Endothelial cell of umbilical vein (primary cell): ENCODE measurements at regions not wholly inside any gene's neighbourhood (a gene's known extent, or its start where the extent isn't known, plus 50 kb on each side); places are given as distances from the start of the nearest gene placed in this dataset.

Experiments
- BruUV-seq: library from RNA; stranded (reverse); fragments of 400-500 nt; replicated peaks from 2 replicates; lab custom pipeline; 2021; lab: Mats Ljungman, UMichigan
- CTCF ChIA-PET: fragments of 300-600, 350-600 bp; sonication (Branson Sonifier 250); formaldehyde crosslinking; loops from one replicate; lab custom pipeline; 2021; ENCODE audit warnings: antibody characterized with exemption, inconsistent platforms; lab: Charles Lee
- POLR2A ChIA-PET: fragments of 300-600, 350-600 bp; sonication (Branson Sonifier 250); formaldehyde crosslinking; loops from one replicate; lab custom pipeline; 2021; ENCODE audit warnings: antibody characterized with exemption, inconsistent platforms; lab: Charles Lee
- DNase-seq: peaks from one replicate; pipeline ENCODE4 v3.0.0-alpha.2; 2011; ENCODE audit warnings: low read depth, low spot score
- FAIRE-seq: peaks from 2 replicates; lab custom pipeline; 2011; peaks lifted over from hg19 to GRCh38; lab: Jason Lieb, UNC
- H2AFZ ChIP-seq: 2 replicates; pipeline ENCODE4 v1.6.0; 2012; ENCODE audit warnings: low read depth, low read length, control low read depth, inconsistent platforms
- H3K27ac ChIP-seq: 2 replicates; pipeline ENCODE4 v1.5.1; 2011; ENCODE audit warnings: low read depth, mild to moderate bottlenecking, control low read depth, low read length, moderate library complexity; ENCODE audit not compliant: insufficient read depth
- H3K27me3 ChIP-seq, 2 experiments: 2 replicates each; pipeline versions ENCODE4 v1.6.0 to v1.6.1; 2011; ENCODE audit warnings: low read length in 2 of 2, mixed read lengths in 1 of 2; ENCODE audit not compliant: control insufficient read depth in 2 of 2, insufficient read depth in 2 of 2
- H3K36me3 ChIP-seq, 2 experiments: 2 replicates in 1 of 2; 3 replicates in 1 of 2; pipeline ENCODE4 v1.5.1; 2011; ENCODE audit warnings: low read length in 2 of 2, mild to moderate bottlenecking in 1 of 2, moderate library complexity in 1 of 2; ENCODE audit not compliant: control insufficient read depth in 2 of 2, insufficient read depth in 2 of 2; ENCODE audit errors: extremely low read depth in 1 of 2
- H3K4me1 ChIP-seq: 3 replicates; pipeline ENCODE4 v1.5.1; 2011; ENCODE audit warnings: mild to moderate bottlenecking, low read length; ENCODE audit not compliant: control insufficient read depth, insufficient read depth; ENCODE audit errors: extremely low read depth
- H3K4me2 ChIP-seq: 2 replicates; pipeline ENCODE4 v1.6.1; 2011; ENCODE audit warnings: low read length, control low read depth, mixed read lengths; ENCODE audit not compliant: insufficient read depth
- H3K4me3 ChIP-seq, 3 experiments: fragments of 200-600 bp in 1 of 3; sonication (generic), shearing (Covaris generic) in 1 of 3; replicated peaks in 1 of 3; 2 replicates each; pipeline ENCODE4 v1.5.1; 2011 to 2016; ENCODE audit warnings: control low read depth in 3 of 3, low read length in 3 of 3, mild to moderate bottlenecking in 2 of 3, inconsistent platforms in 1 of 3, low read depth in 1 of 3, moderate library complexity in 1 of 3; ENCODE audit not compliant: insufficient read depth in 1 of 3
- H3K79me2 ChIP-seq: 2 replicates; pipeline ENCODE4 v1.6.0; 2012; ENCODE audit warnings: low read length, inconsistent platforms; ENCODE audit not compliant: control insufficient read depth, insufficient read depth
- H3K9ac ChIP-seq: replicated peaks from 2 replicates; pipeline ENCODE3; 2011; ENCODE audit warnings: low read length, control low read depth; ENCODE audit not compliant: insufficient read depth; ENCODE audit errors: extremely low read depth
- H3K9me1 ChIP-seq: replicated peaks from 3 replicates; pipeline ENCODE4 v1.6.0; 2011; ENCODE audit warnings: mild to moderate bottlenecking, low read length; ENCODE audit not compliant: control insufficient read depth, insufficient read depth; ENCODE audit errors: extremely low read depth
- H3K9me3 ChIP-seq: replicated peaks from 2 replicates; pipeline ENCODE4 v1.5.1; 2012; ENCODE audit warnings: low read length, inconsistent platforms; ENCODE audit not compliant: control insufficient read depth, insufficient read depth
- H4K20me1 ChIP-seq: replicated peaks from 2 replicates; pipeline ENCODE3; 2011; ENCODE audit warnings: mild to moderate bottlenecking, low read length; ENCODE audit not compliant: control insufficient read depth, insufficient read depth; ENCODE audit errors: extremely low read depth
- CTCF ChIP-seq, 2 donors: IDR thresholded peaks; 1 replicate in 1 of 2; 2 replicates in 1 of 2; pipeline ENCODE4 v1.5.1; 2011; ENCODE audit warnings: low read length in 2 of 2, mild to moderate bottlenecking in 2 of 2, moderate library complexity in 2 of 2, control low read depth in 1 of 2, inconsistent platforms in 1 of 2, low read depth in 1 of 2; ENCODE audit not compliant: insufficient read depth in 1 of 2; ENCODE audit errors: extremely low read depth in 1 of 2
- EZH2 ChIP-seq: IDR thresholded peaks from 2 replicates; pipeline ENCODE4 v1.6.1; 2012; ENCODE audit warnings: borderline replicate concordance, low read depth, mild to moderate bottlenecking, moderate library complexity, low read length, inconsistent platforms; ENCODE audit not compliant: severe bottlenecking
- FOS ChIP-seq: IDR thresholded peaks from 2 replicates; pipeline ENCODE4 v1.6.1; 2011; ENCODE audit warnings: mild to moderate bottlenecking, low read length, moderate library complexity, borderline replicate concordance; ENCODE audit not compliant: insufficient read depth
- GATA2 ChIP-seq: IDR thresholded peaks from 2 replicates; pipeline ENCODE4 v1.7.0; 2011; ENCODE audit warnings: low read depth, mild to moderate bottlenecking, moderate library complexity, mixed read lengths, low read length; ENCODE audit not compliant: insufficient read length, insufficient read depth
- JUN ChIP-seq: IDR thresholded peaks from 2 replicates; pipeline ENCODE4 v1.6.1; 2011; ENCODE audit warnings: borderline replicate concordance, low read depth; ENCODE audit not compliant: insufficient read length, insufficient read depth
- MAX ChIP-seq: IDR thresholded peaks from 2 replicates; pipeline ENCODE4 v1.6.1; 2011; ENCODE audit not compliant: insufficient read depth, insufficient read length
- MYC ChIP-seq: IDR thresholded peaks from one replicate; pipeline ENCODE4 v1.6.1; 2011; ENCODE audit warnings: mild to moderate bottlenecking, low read depth, low read length
- POLR2A ChIP-seq: IDR thresholded peaks from 2 replicates; pipeline ENCODE4 v1.6.1; 2012; ENCODE audit warnings: low read depth, mild to moderate bottlenecking, control low read depth, low read length
- POLR2AphosphoS5 ChIP-seq: IDR thresholded peaks from 2 replicates; pipeline ENCODE4 v1.6.1; 2012; ENCODE audit warnings: low read depth, mild to moderate bottlenecking, control low read depth, low read length, moderate library complexity; ENCODE audit not compliant: insufficient read depth
- dilution Hi-C: fragments of 300-500 bp; cut with MboI; formaldehyde crosslinking; loops from one replicate; pipeline ENCODE4 v1.15.0; 2019; ENCODE audit warnings: low sequenced_read_pairs; ENCODE audit not compliant: extremely low pct_ligation_motif_present
- intact Hi-C: fragments of 100-400 bp; cut with micrococcal nuclease; formaldehyde crosslinking; loops from one replicate; pipeline ENCODE4 v1.10.0; 2022

- ChIA-PET CTCF (no interaction called here), POLR2A (no interaction called here)
- Histone ChIP-seq H3K79me2 (no peaks in the 10 kb centered on the region), H3K9ac (no peak overlapping the region), H3K36me3 (no peaks in the 10 kb centered on the region), H3K27me3 (no peaks in the 10 kb centered on the region), H3K27ac (no peak overlapping the region), H2AFZ (no peak overlapping the region), H3K9me3 (peaks cover 5% of the 10 kb centered on the region), H4K20me1 (no peaks in the 10 kb centered on the region), H3K4me1 (no peaks in the 10 kb centered on the region), H3K4me2 (no peak overlapping the region), H3K9me1 (no peaks in the 10 kb centered on the region), H3K4me3 (no peak overlapping the region)
- FAIRE-seq = no peak
- dilution Hi-C loops (no loop called here), intact Hi-C loops (no loop called here)
- no TSS peak for BruUV-seq
- TF ChIP-seq MYC (no peak), MAX (no peak), FOS (no peak), JUN (no peak), EZH2 (no peak), GATA2 (no peak), POLR2A (no peak), CTCF (IDR thresholded peaks at IDR 0.05; ENCODE audit: extremely low read depth in 1 of 2, insufficient read depth in 1 of 2, low read depth in 1 of 2, low read length in 2 of 2) (no peak), POLR2AphosphoS5 (no peak)
- DNase-seq = no peak
Measured at GRCh38 chr7:68107261-68107660, 1110.6 kb downstream of the TYW1 start.
